ENCODE measurements at regions not wholly inside any gene's neighbourhood (a gene's known extent, or its start where the extent isn't known, plus 50 kb on each side); places are given as distances from the start of the nearest gene placed in this dataset.
"Not testable (repeated sequence)": the region's sequence is repeated elsewhere in the genome, so short reads cannot be mapped to it uniquely, and the experiment has no call there.

DNA sequence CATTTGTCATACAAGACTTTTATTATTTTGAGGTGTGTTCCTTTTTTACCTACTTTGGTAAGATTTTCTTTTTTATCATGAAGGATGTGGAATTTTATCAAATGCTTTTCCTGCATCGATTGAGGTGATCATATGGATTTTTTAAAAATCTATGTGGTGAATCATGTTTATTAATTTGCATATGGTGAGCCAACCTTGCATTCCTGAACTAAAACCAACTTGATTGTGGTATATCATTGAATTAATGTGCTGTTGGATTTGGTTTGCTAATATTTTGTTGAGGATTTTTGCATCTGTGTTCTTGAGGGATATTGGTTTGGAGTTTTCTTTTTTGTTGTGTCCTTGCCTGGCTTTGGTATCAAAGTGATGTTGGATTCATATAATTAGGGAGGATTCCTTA is 848.1 kb upstream of the EYS start:
- Histone ChIP-seq H3K4me3 (ENCODE audit: extremely low read depth, insufficient read depth, low read length, poor library complexity, severe bottlenecking) (no peak overlapping the region), H3K36me3 (ENCODE audit: control insufficient read depth, insufficient read depth, low read length) (no peaks in the 10 kb centered on the region), H3K9me3 (ENCODE audit: control insufficient read depth, low read length) (peaks cover 7% of the 10 kb centered on the region), H3K4me1 (ENCODE audit: control insufficient read depth, insufficient read depth, low read length, poor library complexity, severe bottlenecking) (peaks cover 4% of the 10 kb centered on the region), H3K27ac (ENCODE audit: low read depth, low read length, severe bottlenecking) (no peak overlapping the region)
- WGBS, 2 experiments (ENCODE audit: insufficient coverage in 2 of 2), result no CpG with 5 or more reads among the region's 1 CpG

DNA sequence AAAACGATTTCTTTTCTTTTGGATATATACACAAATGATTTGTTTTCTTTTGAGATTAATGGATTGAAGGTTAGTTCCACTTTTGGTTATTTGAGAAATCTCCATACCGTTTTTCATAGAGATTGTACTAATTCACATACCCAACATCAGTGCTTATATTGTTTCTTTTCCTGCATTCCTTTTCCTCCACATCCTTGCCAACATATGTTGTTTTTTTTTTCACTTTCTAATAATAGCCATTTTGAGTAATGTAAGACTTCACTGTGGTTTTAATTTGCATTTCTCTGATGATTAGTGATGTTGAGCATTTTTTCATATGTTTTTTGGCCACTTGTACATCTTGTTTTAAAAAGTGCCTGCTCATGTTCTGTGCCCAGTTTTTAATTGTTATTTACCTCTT is 846.4 kb upstream of the EYS start:
- Histone ChIP-seq H3K9me3 (ENCODE audit: control insufficient read depth, low read length) (peaks cover 7% of the 10 kb centered on the region), H3K4me3 (ENCODE audit: extremely low read depth, insufficient read depth, low read length, poor library complexity, severe bottlenecking) (no peak overlapping the region), H3K4me1 (ENCODE audit: control insufficient read depth, insufficient read depth, low read length, poor library complexity, severe bottlenecking) (peaks cover 4% of the 10 kb centered on the region), H3K36me3 (ENCODE audit: control insufficient read depth, insufficient read depth, low read length) (no peaks in the 10 kb centered on the region), H3K27ac (ENCODE audit: low read depth, low read length, severe bottlenecking) (no peak overlapping the region)
- no CpG with 5 or more reads among the region's 2 CpGs for WGBS, 2 experiments (ENCODE audit: insufficient coverage in 2 of 2)

DNA sequence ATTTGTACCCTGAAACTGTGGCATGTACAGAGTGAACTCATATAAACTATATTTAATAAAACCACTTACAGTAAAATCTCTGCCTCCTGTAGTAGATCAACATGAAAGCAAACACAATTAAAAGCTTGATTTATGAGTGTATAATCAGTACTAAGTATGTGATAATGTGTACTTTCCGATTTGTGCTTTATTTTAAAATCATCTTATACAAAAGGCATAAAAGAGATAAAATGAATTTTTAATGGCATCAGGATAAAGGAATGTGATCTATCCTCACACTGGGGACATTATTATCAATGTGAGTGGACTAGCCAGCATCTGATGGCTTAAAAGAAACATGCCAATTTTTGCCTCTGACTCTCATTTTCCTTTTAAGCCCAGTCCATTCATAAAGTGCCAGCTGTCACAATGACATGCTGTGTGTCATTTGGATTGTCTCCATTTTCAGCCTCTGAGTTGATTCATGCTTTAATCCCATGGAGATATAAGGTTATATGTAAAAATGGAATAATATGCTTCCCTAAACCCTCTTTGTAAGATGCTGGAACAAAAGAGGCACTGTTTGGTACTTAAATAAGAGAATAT is 831.6 kb upstream of the EYS start:
- Histone ChIP-seq H3K9me3 (ENCODE audit: control insufficient read depth, low read length) (no peaks in the 10 kb centered on the region), H3K36me3 (ENCODE audit: control insufficient read depth, insufficient read depth, low read length) (no peaks in the 10 kb centered on the region), H3K4me1 (ENCODE audit: control insufficient read depth, insufficient read depth, low read length, poor library complexity, severe bottlenecking) (no peaks in the 10 kb centered on the region), H3K27ac (ENCODE audit: low read depth, low read length, severe bottlenecking) (no peak overlapping the region), H3K4me3 (ENCODE audit: extremely low read depth, insufficient read depth, low read length, poor library complexity, severe bottlenecking) (no peak overlapping the region)
- WGBS, 2 experiments (ENCODE audit: insufficient coverage in 2 of 2), result no CpG with 5 or more reads among the region's 1 CpG

DNA sequence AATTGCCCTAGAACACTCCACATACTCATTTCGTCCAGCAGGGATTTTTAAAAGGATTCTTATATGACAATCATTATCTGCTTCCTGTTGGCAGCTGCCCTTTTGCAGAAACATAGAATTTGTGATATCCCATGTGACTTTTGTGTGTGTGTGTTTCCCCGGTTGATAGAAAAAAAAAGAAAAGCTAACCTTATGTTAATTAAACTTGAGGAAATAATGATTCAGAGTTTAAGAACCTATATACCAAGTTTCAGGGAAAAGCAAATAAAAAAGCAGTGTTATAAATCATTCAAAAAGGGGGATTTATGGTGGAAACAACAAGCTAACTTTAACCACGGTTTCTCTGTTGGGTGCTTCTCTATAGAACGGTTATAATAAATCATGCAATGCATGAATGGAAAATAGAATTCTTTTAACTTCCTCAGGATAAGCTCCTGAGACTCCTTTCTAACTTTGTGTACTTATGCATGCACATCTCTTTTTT is 826.9 kb upstream of the EYS start:
- no peak overlapping the region for H3K27ac ChIP-seq (ENCODE audit: low read depth, low read length, severe bottlenecking)
- H3K4me1 ChIP-seq (ENCODE audit: control insufficient read depth, insufficient read depth, low read length, poor library complexity, severe bottlenecking), result no peaks in the 10 kb centered on the region
- no peak overlapping the region for H3K4me3 ChIP-seq (ENCODE audit: extremely low read depth, insufficient read depth, low read length, poor library complexity, severe bottlenecking)
- WGBS, 2 experiments (ENCODE audit: insufficient coverage in 2 of 2), result no CpG with 5 or more reads among the region's 4 CpGs
- no peaks in the 10 kb centered on the region for H3K36me3 ChIP-seq (ENCODE audit: control insufficient read depth, insufficient read depth, low read length)
- no peaks in the 10 kb centered on the region for H3K9me3 ChIP-seq (ENCODE audit: control insufficient read depth, low read length)

DNA sequence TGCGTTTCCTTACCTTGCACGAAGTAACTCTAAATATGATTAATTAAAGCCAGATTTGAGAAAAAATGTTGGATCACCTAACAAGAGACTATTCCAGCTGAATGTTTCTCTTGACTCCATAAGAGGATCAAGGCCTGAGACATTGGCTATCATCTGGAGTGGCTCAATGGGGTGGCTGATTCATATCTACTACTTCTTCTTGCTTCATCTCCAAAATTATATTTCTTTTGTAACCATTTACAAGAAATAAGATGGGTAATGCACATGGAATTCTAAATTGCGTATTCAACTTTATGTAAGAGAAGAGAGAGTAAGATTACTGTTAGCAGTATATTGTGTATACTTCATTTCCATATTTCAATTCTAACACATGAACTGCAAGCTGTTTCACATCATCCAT is 819.0 kb upstream of the EYS start:
- Histone ChIP-seq H3K9me3 (ENCODE audit: control insufficient read depth, low read length) (no peaks in the 10 kb centered on the region), H3K36me3 (ENCODE audit: control insufficient read depth, insufficient read depth, low read length) (no peaks in the 10 kb centered on the region), H3K4me1 (ENCODE audit: control insufficient read depth, insufficient read depth, low read length, poor library complexity, severe bottlenecking) (no peaks in the 10 kb centered on the region), H3K4me3 (ENCODE audit: extremely low read depth, insufficient read depth, low read length, poor library complexity, severe bottlenecking) (no peak overlapping the region), H3K27ac (ENCODE audit: low read depth, low read length, severe bottlenecking) (no peak overlapping the region)
- WGBS, 2 experiments (ENCODE audit: insufficient coverage in 2 of 2), result no CpG with 5 or more reads among the region's 3 CpGs

DNA sequence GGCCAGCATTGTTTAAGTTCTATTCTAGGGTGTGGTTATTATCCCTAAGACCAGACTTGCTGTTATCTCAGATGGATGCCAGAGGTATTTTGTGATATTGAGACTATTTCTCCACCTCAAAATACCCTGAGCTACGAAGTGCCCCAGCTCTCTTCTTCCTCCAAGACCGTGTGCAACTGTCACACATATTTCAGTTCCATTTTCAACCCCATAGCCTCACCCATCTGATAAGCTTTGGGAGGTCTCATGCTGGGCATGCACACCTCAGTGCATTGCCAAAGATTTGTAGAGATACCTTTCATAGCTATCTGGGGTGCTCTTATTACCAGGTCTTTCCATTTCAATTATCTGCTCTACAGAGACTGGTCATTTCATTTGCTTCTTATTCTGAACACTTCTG is 815.8 kb upstream of the EYS start:
- H3K36me3 ChIP-seq (ENCODE audit: control insufficient read depth, insufficient read depth, low read length), result no peaks in the 10 kb centered on the region
- no peak overlapping the region for H3K27ac ChIP-seq (ENCODE audit: low read depth, low read length, severe bottlenecking)
- H3K4me1 ChIP-seq (ENCODE audit: control insufficient read depth, insufficient read depth, low read length, poor library complexity, severe bottlenecking), result no peaks in the 10 kb centered on the region
- WGBS, 2 experiments (ENCODE audit: insufficient coverage in 2 of 2), result 94 to 100% methylated on average over 2 of the region's 2 CpGs
- no peaks in the 10 kb centered on the region for H3K9me3 ChIP-seq (ENCODE audit: control insufficient read depth, low read length)
- no peak overlapping the region for H3K4me3 ChIP-seq (ENCODE audit: extremely low read depth, insufficient read depth, low read length, poor library complexity, severe bottlenecking)

DNA sequence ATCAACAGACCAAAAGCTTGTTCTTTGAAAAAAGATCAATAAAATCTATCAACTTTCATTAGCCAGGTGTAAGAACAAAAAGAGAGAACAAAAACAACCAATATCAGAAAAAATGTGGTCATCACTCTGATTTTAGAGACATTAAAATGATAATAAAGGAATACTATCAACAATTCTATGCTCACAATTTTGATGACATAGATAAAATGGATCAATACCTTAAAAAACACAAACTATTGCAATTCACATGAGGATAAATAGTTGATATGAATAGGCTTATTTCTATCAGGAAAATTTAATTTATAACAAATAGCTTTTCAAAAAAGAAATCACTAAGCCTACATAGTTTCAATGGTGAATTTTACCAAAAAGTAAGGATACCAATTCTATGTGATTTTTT is 809.4 kb upstream of the EYS start:
- Histone ChIP-seq H3K9me3 (ENCODE audit: control insufficient read depth, low read length) (no peaks in the 10 kb centered on the region), H3K27ac (ENCODE audit: low read depth, low read length, severe bottlenecking) (no peak overlapping the region), H3K4me3 (ENCODE audit: extremely low read depth, insufficient read depth, low read length, poor library complexity, severe bottlenecking) (no peak overlapping the region), H3K36me3 (ENCODE audit: control insufficient read depth, insufficient read depth, low read length) (no peaks in the 10 kb centered on the region), H3K4me1 (ENCODE audit: control insufficient read depth, insufficient read depth, low read length, poor library complexity, severe bottlenecking) (no peaks in the 10 kb centered on the region)

DNA sequence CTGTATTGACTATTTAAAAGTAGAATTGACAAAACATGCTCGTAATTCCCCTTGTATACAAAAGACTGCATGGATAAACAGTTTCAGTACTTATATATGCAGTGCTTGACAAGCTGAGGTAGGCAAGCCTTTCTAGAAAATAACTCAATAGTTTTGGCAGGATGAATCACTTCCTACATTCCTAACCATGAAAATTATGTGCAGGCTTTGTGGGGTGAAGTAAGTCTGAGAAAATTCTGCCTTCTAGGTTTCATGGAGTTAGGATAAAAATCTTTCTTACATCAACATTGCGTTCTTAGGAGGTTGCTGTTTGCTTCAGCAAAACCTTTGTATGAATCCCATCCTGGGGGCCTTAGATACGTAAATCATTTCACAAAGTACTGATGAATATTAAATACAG is 801.4 kb upstream of the EYS start:
- no peaks in the 10 kb centered on the region for H3K36me3 ChIP-seq (ENCODE audit: control insufficient read depth, insufficient read depth, low read length)
- WGBS, 2 experiments (ENCODE audit: insufficient coverage in 2 of 2), result no CpG with 5 or more reads among the region's 3 CpGs
- H3K4me3 ChIP-seq (ENCODE audit: extremely low read depth, insufficient read depth, low read length, poor library complexity, severe bottlenecking), result no peak overlapping the region
- no peaks in the 10 kb centered on the region for H3K9me3 ChIP-seq (ENCODE audit: control insufficient read depth, low read length)
- H3K27ac ChIP-seq (ENCODE audit: low read depth, low read length, severe bottlenecking), result peak overlapping the region; percentile 25
- peaks cover 6% of the 10 kb centered on the region for H3K4me1 ChIP-seq (ENCODE audit: control insufficient read depth, insufficient read depth, low read length, poor library complexity, severe bottlenecking)

DNA sequence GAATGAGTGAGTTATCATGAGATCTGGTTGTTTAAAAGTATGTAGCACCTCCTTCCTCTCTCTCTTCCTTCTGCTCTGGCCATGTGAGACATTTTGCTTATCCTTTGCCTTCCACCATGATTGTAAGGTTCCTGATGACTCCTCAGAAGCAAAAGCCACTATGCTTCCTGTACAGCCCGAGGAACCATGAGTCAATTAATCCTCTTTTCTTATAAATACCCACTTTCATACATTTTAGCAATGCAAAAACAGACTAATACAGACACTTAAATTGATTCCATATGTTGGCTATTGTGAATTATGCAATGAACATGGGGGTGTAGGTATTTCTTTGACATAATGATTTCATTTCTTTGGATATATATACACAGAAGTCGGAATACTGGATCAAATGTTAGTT is 792.8 kb upstream of the EYS start:
- H3K4me1 ChIP-seq (ENCODE audit: control insufficient read depth, insufficient read depth, low read length, poor library complexity, severe bottlenecking), result no peaks in the 10 kb centered on the region
- H3K36me3 ChIP-seq (ENCODE audit: control insufficient read depth, insufficient read depth, low read length), result no peaks in the 10 kb centered on the region
- WGBS, 2 experiments (ENCODE audit: insufficient coverage in 2 of 2), result no CpG with 5 or more reads among the region's 2 CpGs

DNA sequence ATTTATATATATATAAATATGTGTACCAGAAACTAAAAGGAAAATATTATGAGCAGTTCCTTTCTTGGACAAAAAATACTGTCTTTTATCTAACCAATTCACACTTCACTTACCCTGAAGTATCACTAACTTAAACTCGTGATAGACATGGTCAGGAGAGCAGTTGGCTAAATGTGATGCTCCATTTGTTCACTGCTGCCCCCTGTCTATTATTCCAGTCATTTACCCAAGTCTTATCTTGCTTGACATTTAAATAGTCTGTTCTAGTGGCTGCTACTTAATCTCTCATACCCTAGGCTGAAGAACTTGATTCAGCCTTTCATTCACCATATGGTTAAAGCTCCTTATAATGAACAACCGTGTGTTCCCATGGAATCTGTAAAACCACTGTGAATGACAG is 789.6 kb upstream of the EYS start:
- no peak overlapping the region for H3K4me3 ChIP-seq (ENCODE audit: extremely low read depth, insufficient read depth, low read length, poor library complexity, severe bottlenecking)
- H3K4me1 ChIP-seq (ENCODE audit: control insufficient read depth, insufficient read depth, low read length, poor library complexity, severe bottlenecking), result no peaks in the 10 kb centered on the region
- no peaks in the 10 kb centered on the region for H3K36me3 ChIP-seq (ENCODE audit: control insufficient read depth, insufficient read depth, low read length)
- H3K27ac ChIP-seq (ENCODE audit: low read depth, low read length, severe bottlenecking), result no peak overlapping the region
- H3K9me3 ChIP-seq (ENCODE audit: control insufficient read depth, low read length), result no peaks in the 10 kb centered on the region
- WGBS, 2 experiments (ENCODE audit: insufficient coverage in 2 of 2), result 20 to 57% methylated on average over 1 of the region's 2 CpGs

More for the DNA sequence above, 792.8 kb upstream of the EYS start:
- no peak overlapping the region for H3K27ac ChIP-seq (ENCODE audit: low read depth, low read length, severe bottlenecking)
- H3K9me3 ChIP-seq (ENCODE audit: control insufficient read depth, low read length), result no peaks in the 10 kb centered on the region
- H3K4me3 ChIP-seq (ENCODE audit: extremely low read depth, insufficient read depth, low read length, poor library complexity, severe bottlenecking), result no peak overlapping the region

DNA sequence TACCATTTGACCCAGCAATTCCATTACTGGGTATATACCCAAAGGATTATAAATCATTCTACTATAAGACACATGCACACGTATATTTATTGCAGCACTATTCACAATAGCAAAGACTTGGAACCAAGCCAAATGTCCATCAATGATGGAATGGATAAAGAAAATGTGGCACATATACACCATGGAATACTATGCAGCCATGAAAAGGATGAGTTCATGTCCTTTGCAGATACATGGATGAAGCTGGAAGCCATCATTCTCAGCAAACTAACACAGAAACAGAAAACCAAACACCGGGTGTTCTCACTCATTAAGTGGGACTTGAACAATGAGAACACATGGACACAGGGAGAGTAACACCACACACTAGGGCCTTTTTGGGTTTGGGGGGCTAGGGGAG is 787.6 kb upstream of the EYS start:
- H3K4me1 ChIP-seq (ENCODE audit: control insufficient read depth, insufficient read depth, low read length, poor library complexity, severe bottlenecking); H3K27ac ChIP-seq (ENCODE audit: low read depth, low read length, severe bottlenecking); H3K9me3 ChIP-seq (ENCODE audit: control insufficient read depth, low read length); H3K36me3 ChIP-seq (ENCODE audit: control insufficient read depth, insufficient read depth, low read length); H3K4me3 ChIP-seq (ENCODE audit: extremely low read depth, insufficient read depth, low read length, poor library complexity, severe bottlenecking): not testable (repeated sequence)
- WGBS, 2 experiments (ENCODE audit: insufficient coverage in 2 of 2), result no CpG with 5 or more reads among the region's 2 CpGs
